CD14-positive monocyte (primary cell): ENCODE measurements at regions not wholly inside any gene's neighbourhood (a gene's known extent, or its start where the extent isn't known, plus 50 kb on each side); places are given as distances from the start of the nearest gene placed in this dataset.

Source experiments
- DNase-seq, 3 donors: peaks; one replicate each; pipeline ENCODE4 v3.0.0-alpha.2; 2011 to 2022
- H2AFZ ChIP-seq: 2 replicates; pipeline ENCODE4 v1.6.0; 2012; ENCODE audit warnings: mild to moderate bottlenecking, low read depth, low read length, inconsistent platforms; ENCODE audit not compliant: insufficient read depth, poor library complexity, severe bottlenecking
- H3K27ac ChIP-seq, 2 donors: 1 replicate in 1 of 2; 2 replicates in 1 of 2; pipeline ENCODE4 v1.5.1; 2012 to 2013; ENCODE audit warnings: low read length in 2 of 2, control low read depth in 1 of 2, inconsistent platforms in 1 of 2, low read depth in 1 of 2, mild to moderate bottlenecking in 1 of 2
- H3K27me3 ChIP-seq, 2 donors: one replicate each; pipeline versions ENCODE4 v1.6.0 to v1.6.1; 2011 to 2013; ENCODE audit warnings: low read length in 2 of 2; ENCODE audit not compliant: control insufficient read depth in 2 of 2, insufficient read depth in 2 of 2
- H3K36me3 ChIP-seq, 2 donors: replicated peaks in 1 of 2; 1 replicate in 1 of 2; 2 replicates in 1 of 2; pipeline versions ENCODE4 v1.5.1 to v1.6.1; 2012 to 2013; ENCODE audit warnings: low read length in 2 of 2, control low read depth in 1 of 2, inconsistent platforms in 1 of 2, mild to moderate bottlenecking in 1 of 2; ENCODE audit not compliant: insufficient read depth in 2 of 2, control insufficient read depth in 1 of 2
- H3K4me1 ChIP-seq, 2 donors: 1 replicate in 1 of 2; 2 replicates in 1 of 2; pipeline versions ENCODE4 v1.5.1 to v1.6.1; 2012 to 2013; ENCODE audit warnings: low read length in 2 of 2, control low read depth in 1 of 2, inconsistent platforms in 1 of 2, mild to moderate bottlenecking in 1 of 2, moderate library complexity in 1 of 2; ENCODE audit not compliant: insufficient read depth in 2 of 2, control insufficient read depth in 1 of 2
- H3K4me2 ChIP-seq: replicated peaks from 2 replicates; pipeline ENCODE3; 2012; ENCODE audit warnings: low read length, moderate library complexity, mild to moderate bottlenecking; ENCODE audit not compliant: poor library complexity, severe bottlenecking; ENCODE audit errors: extremely low read depth
- H3K4me3 ChIP-seq, 3 experiments: fragments of 200-600 bp in 1 of 3; sonication (generic) in 1 of 3; replicated peaks in 1 of 3; 1 replicate in 2 of 3; 2 replicates in 1 of 3; pipeline ENCODE4 v1.5.1; 2011 to 2013; ENCODE audit warnings: low read length in 3 of 3, mild to moderate bottlenecking in 3 of 3, control low read depth in 2 of 3, low read depth in 2 of 3, inconsistent platforms in 1 of 3, moderate library complexity in 1 of 3
- H3K79me2 ChIP-seq: 2 replicates; pipeline ENCODE4 v1.6.0; 2012; ENCODE audit warnings: mild to moderate bottlenecking, control low read depth, inconsistent platforms, low read length, moderate library complexity; ENCODE audit not compliant: insufficient read depth
- H3K9ac ChIP-seq: 2 replicates; pipeline ENCODE4 v1.6.0; 2017; ENCODE audit warnings: low read length, mild to moderate bottlenecking; ENCODE audit not compliant: insufficient read depth, poor library complexity, severe bottlenecking
- H3K9me3 ChIP-seq, 2 donors: replicated peaks in 1 of 2; 1 replicate in 1 of 2; 2 replicates in 1 of 2; pipeline versions ENCODE4 v1.5.1 to v1.6.1; 2012 to 2013; ENCODE audit warnings: low read length in 2 of 2, control low read depth in 1 of 2; ENCODE audit not compliant: control insufficient read depth in 1 of 2, insufficient read depth in 1 of 2
- H4K20me1 ChIP-seq: 2 replicates; pipeline ENCODE4 v1.6.0; 2012; ENCODE audit warnings: mild to moderate bottlenecking, low read length, control low read depth, moderate library complexity; ENCODE audit not compliant: insufficient read depth
- H3K27ac Mint-ChIP-seq, 7 donors: one replicate each; pipeline ENCODE4 v1.8.0; 2020; ENCODE audit warnings: mild to moderate bottlenecking in 7 of 7, mixed read lengths in 7 of 7, moderate library complexity in 6 of 7, inconsistent platforms in 2 of 7
- H3K27me3 Mint-ChIP-seq, 3 donors: one replicate each; pipeline ENCODE4 v1.8.0; 2021 to 2022; ENCODE audit warnings: low read depth in 3 of 3, mild to moderate bottlenecking in 3 of 3, mixed read lengths in 3 of 3, moderate library complexity in 3 of 3, inconsistent platforms in 1 of 3
- H3K36me3 Mint-ChIP-seq, 2 donors: one replicate each; pipeline ENCODE4 v1.8.0; 2020; ENCODE audit warnings: mixed read lengths in 2 of 2, inconsistent platforms in 1 of 2, mild to moderate bottlenecking in 1 of 2
- H3K4me1 Mint-ChIP-seq: one replicate; pipeline ENCODE4 v1.8.0; 2020; ENCODE audit warnings: mild to moderate bottlenecking, mixed read lengths
- H3K4me3 Mint-ChIP-seq, 2 donors: one replicate each; pipeline ENCODE4 v1.8.0; 2020; ENCODE audit warnings: mild to moderate bottlenecking in 2 of 2, mixed read lengths in 2 of 2, moderate library complexity in 1 of 2
- H3K9me3 Mint-ChIP-seq, 7 donors: one replicate each; pipeline ENCODE4 v1.8.0; 2020 to 2022; ENCODE audit warnings: mixed read lengths in 7 of 7, mild to moderate bottlenecking in 6 of 7, moderate library complexity in 6 of 7, inconsistent platforms in 2 of 7
- CTCF ChIP-seq: fragments of 200-600 bp; IDR thresholded peaks from one replicate; pipeline ENCODE4 v1.8.0; 2022; ENCODE audit warnings: antibody characterized with exemption, mild to moderate bottlenecking
- WGBS: methylation state at CpG from one replicate; pipeline ENCODE4 v1.1.5; 2013; ENCODE audit warnings: missing lambda C conversion rate; ENCODE audit not compliant: insufficient coverage; 5-methylcytosine and 5-hydroxymethylcytosine counted together
- intact Hi-C, 2 donors: fragments of 100-400 bp; cut with micrococcal nuclease; formaldehyde crosslinking; loops; one replicate each; pipeline versions ENCODE4 v1.15.0 to v1.15.1; 2023

GRCh38 chr5:125394661-125395280 is 648.3 kb upstream of the ZNF608 start:
- no peaks in the 10 kb centered on the region for H3K79me2 ChIP-seq
- no peaks in the 10 kb centered on the region for H3K36me3 ChIP-seq
- Mint-ChIP-seq H3K4me3 (no peak overlapping the region), H3K36me3 (no peaks in the 10 kb centered on the region), H3K27me3 (peaks cover 0 to 1% (median 0%) of the 10 kb centered on the region in 3 donors), H3K4me1 (no peaks in the 10 kb centered on the region), H3K27ac (no peak overlapping the region), H3K9me3 (peaks cover 2 to 9% (median 5%) of the 10 kb centered on the region in 7 donors)
- no peaks in the 10 kb centered on the region for H3K27me3 ChIP-seq
- WGBS = 100% methylated on average over 1 of the region's 1 CpG
- no peak overlapping the region for H2AFZ ChIP-seq
- TF ChIP-seq CTCF = no peak
- intact Hi-C loops = no loop called here
- no peak overlapping the region for H3K27ac ChIP-seq
- no peak for DNase-seq
- no peaks in the 10 kb centered on the region for H3K4me1 ChIP-seq
- no peak overlapping the region for H3K4me2 ChIP-seq
- no peaks in the 10 kb centered on the region for H4K20me1 ChIP-seq
- no peak overlapping the region for H3K9ac ChIP-seq
- H3K4me3 ChIP-seq = no peak overlapping the region
- H3K9me3 ChIP-seq = peaks cover 0 to 3% of the 10 kb centered on the region in 2 donors

- no CpG with 5 or more reads among the region's 1 CpG for WGBS
These were observed 650.0 kb upstream of the ZNF608 start for GRCh38 chr5:125396462-125396861.

More at GRCh38 chr5:125396462-125396861, 650.0 kb upstream of the ZNF608 start:
- no peak for TF ChIP-seq CTCF
- DNase-seq = no peak
- Mint-ChIP-seq H3K27me3 (peaks cover 0 to 1% (median 0%) of the 10 kb centered on the region in 3 donors), H3K4me1 (no peaks in the 10 kb centered on the region), H3K4me3 (no peak overlapping the region), H3K36me3 (no peaks in the 10 kb centered on the region), H3K9me3 (peaks cover 2 to 9% (median 5%) of the 10 kb centered on the region in 7 donors), H3K27ac (no peak overlapping the region)
- Histone ChIP-seq H4K20me1 (no peaks in the 10 kb centered on the region), H3K27ac (no peak overlapping the region), H3K9ac (no peak overlapping the region), H3K4me1 (no peaks in the 10 kb centered on the region), H3K79me2 (no peaks in the 10 kb centered on the region), H3K4me3 (no peak overlapping the region), H2AFZ (no peak overlapping the region), H3K4me2 (no peak overlapping the region), H3K9me3 (peaks cover 0 to 3% of the 10 kb centered on the region in 2 donors), H3K36me3 (no peaks in the 10 kb centered on the region), H3K27me3 (no peaks in the 10 kb centered on the region)
- intact Hi-C loops = no loop called here
